ENCODE measurements at regions not wholly inside any gene's neighbourhood (a gene's known extent, or its start where the extent isn't known, plus 50 kb on each side); places are given as distances from the start of the nearest gene placed in this dataset.

DNA sequence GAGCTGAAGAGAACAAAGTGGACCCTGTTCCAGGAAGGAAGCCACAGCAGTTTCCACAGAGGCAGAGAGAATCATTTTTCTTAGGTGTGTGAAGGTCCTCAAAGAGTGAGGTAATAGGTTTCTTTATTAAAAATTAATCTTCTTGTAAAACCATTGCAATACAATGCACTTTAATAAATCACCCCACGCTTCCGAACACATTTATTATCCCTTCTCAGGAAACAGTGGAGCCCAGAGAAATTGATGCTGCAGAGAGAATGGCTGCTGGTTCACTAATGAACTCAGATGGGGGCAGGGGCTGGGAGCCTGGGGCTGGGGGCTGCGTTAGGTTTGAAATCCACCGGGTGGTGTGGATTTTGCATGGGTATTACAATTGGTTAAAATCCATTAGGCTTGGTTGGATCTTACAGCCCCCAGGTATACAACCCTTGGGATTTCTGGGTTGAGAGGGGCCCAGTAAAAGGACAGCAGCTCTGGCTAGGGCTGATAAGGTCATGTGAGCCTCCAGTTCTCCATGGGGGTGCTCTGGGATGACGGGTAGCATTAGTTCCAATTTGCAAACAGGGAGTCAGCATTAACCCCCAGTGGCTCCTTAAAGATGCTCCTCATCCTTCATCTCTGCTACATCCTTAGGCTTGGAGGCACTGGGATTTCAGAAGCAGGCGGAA, 718.1 kb upstream of the EEF2KMT start:
- no peak for DNase-seq (ENCODE audit: low spot score in 2 of 2, unreplicated experiment in 2 of 2)
- no peaks in the 10 kb centered on the region for H3K36me3 Mint-ChIP-seq
- H3K4me1 Mint-ChIP-seq, result no peaks in the 10 kb centered on the region
- no peak overlapping the region for H3K27ac Mint-ChIP-seq
- peaks cover 3% of the 10 kb centered on the region for H3K27me3 Mint-ChIP-seq (ENCODE audit: low read depth)
- TF ChIP-seq, protein P1, sequence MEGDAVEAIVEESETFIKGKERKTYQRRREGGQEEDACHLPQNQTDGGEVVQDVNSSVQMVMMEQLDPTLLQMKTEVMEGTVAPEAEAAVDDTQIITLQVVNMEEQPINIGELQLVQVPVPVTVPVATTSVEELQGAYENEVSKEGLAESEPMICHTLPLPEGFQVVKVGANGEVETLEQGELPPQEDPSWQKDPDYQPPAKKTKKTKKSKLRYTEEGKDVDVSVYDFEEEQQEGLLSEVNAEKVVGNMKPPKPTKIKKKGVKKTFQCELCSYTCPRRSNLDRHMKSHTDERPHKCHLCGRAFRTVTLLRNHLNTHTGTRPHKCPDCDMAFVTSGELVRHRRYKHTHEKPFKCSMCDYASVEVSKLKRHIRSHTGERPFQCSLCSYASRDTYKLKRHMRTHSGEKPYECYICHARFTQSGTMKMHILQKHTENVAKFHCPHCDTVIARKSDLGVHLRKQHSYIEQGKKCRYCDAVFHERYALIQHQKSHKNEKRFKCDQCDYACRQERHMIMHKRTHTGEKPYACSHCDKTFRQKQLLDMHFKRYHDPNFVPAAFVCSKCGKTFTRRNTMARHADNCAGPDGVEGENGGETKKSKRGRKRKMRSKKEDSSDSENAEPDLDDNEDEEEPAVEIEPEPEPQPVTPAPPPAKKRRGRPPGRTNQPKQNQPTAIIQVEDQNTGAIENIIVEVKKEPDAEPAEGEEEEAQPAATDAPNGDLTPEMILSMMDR (IDR thresholded peaks at IDR 0.05; ENCODE audit: unreplicated experiment), result no peak
- no peaks in the 10 kb centered on the region for H3K9me3 Mint-ChIP-seq
- H3K4me3 Mint-ChIP-seq, result no peak overlapping the region

DNA sequence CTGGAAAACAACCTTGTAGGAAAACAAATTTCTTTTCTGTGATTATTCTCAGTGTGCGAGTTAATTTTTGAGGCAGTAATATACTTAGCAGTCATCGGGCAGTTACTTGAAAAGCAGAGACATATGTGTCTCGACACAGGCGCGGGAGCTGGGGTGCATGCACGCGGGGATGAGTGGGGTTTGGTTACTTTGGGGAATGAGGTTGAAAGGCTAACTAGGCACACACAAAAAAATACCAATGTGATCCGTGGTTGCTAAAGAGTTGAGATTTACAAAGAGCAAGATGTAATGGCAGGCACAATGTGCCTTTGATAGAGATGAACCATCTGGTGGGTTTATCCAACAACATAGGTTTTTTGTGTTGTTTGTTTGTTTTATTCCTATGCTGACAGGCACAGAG, 703.8 kb upstream of the EEF2KMT start:
- no peaks in the 10 kb centered on the region for H3K4me1 Mint-ChIP-seq
- peaks cover 23% of the 10 kb centered on the region for H3K9me3 Mint-ChIP-seq
- no peaks in the 10 kb centered on the region for H3K36me3 Mint-ChIP-seq
- no peak for DNase-seq (ENCODE audit: low spot score in 2 of 2, unreplicated experiment in 2 of 2)
- TF ChIP-seq, protein P1 (IDR thresholded peaks at IDR 0.05; ENCODE audit: unreplicated experiment), result no peak
- no peaks in the 10 kb centered on the region for H3K27me3 Mint-ChIP-seq (ENCODE audit: low read depth)
- H3K27ac Mint-ChIP-seq, result no peak overlapping the region
- H3K4me3 Mint-ChIP-seq, result no peak overlapping the region

DNA sequence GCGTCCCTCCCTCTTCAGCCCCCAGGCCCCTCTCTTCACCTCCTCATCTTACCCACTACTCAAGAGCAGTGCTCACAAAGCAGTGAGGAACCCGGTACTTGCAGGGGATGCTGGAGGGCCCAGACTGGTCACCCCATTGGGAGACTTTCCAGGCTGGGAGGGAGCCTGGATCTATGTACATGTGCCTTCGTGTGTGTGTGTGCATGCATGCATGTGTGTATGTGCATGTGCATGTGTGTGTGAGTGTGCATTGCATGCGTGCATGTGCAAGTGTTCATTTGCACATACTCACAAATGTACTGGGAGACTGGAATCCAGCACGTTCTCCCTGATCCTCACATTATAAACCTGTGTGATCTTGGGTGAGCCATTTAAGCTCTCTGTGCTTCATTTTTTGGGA, 696.0 kb upstream of the EEF2KMT start:
- H3K27ac Mint-ChIP-seq, result no peak overlapping the region
- TF ChIP-seq, protein P1 (IDR thresholded peaks at IDR 0.05; ENCODE audit: unreplicated experiment), result no peak
- peaks cover 4% of the 10 kb centered on the region for H3K9me3 Mint-ChIP-seq
- no peak for DNase-seq (ENCODE audit: low spot score in 2 of 2, unreplicated experiment in 2 of 2)
- H3K4me1 Mint-ChIP-seq, result no peaks in the 10 kb centered on the region
- H3K4me3 Mint-ChIP-seq, result no peak overlapping the region
- peaks cover 5% of the 10 kb centered on the region for H3K27me3 Mint-ChIP-seq (ENCODE audit: low read depth)
- no peaks in the 10 kb centered on the region for H3K36me3 Mint-ChIP-seq

DNA sequence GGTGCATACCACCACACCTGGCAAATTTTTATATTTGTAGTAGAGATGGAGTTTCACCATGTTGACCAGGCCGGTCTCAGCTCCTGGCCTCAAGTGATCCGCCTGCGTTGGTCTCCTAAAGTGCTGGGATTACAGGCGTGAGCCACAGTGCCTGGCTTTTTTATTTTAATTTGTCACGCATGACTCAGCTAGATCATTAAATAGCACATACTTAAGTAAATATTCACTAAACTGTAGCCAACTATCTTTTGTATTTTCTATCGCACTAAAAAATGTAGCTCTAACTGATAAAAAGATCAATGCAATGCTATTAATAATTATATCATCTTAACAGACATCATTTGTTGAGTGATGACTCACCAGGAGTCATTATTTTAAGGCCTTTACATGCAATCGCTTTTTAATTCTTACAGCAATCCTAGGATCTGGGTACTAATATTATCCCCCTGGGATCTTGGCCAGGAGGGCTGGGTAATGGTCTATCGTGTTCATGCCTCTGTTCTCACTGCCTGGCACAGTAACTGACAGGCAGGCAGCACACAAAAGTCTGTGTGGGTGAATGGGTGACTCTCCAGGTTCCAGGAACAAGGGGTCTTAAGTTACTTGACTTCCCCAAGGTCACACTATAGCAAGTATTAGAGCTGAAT, 693.5 kb upstream of the EEF2KMT start:
- Mint-ChIP-seq H3K9me3 (peaks cover 2% of the 10 kb centered on the region), H3K27ac (no peak overlapping the region), H3K36me3 (no peaks in the 10 kb centered on the region), H3K4me1 (no peaks in the 10 kb centered on the region), H3K27me3 (ENCODE audit: low read depth) (peaks cover 5% of the 10 kb centered on the region), H3K4me3 (no peak overlapping the region)
- TF ChIP-seq, protein P1 (IDR thresholded peaks at IDR 0.05; ENCODE audit: unreplicated experiment), result no peak
- DNase-seq (ENCODE audit: low spot score in 2 of 2, unreplicated experiment in 2 of 2), result no peak

DNA sequence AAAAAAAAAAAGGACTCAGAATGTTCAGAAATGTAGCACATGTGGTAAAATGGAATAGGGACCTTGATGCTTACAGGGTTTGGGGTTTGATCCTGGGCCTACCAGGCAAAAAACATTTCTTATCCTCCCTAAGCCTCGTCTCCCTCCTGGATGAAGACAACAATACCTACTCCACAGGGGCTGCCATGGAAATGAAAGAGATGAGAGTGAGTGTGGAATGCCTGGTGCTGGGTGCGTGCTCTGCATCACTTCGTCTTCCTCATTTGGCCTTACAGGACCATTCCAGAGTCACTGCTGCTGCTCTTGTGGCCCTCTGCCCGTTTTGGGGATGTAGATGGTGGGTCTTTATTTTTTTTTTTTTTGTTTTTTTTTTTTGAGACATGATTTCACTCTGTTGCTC, 692.9 kb upstream of the EEF2KMT start:
- no peak overlapping the region for H3K4me3 Mint-ChIP-seq
- TF ChIP-seq, protein P1 (IDR thresholded peaks at IDR 0.05; ENCODE audit: unreplicated experiment), result no peak
- H3K9me3 Mint-ChIP-seq, result peaks cover 5% of the 10 kb centered on the region
- DNase-seq (ENCODE audit: low spot score in 2 of 2, unreplicated experiment in 2 of 2), result no peak
- H3K27ac Mint-ChIP-seq, result no peak overlapping the region
- no peaks in the 10 kb centered on the region for H3K4me1 Mint-ChIP-seq
- H3K36me3 Mint-ChIP-seq, result no peaks in the 10 kb centered on the region
- peaks cover 5% of the 10 kb centered on the region for H3K27me3 Mint-ChIP-seq (ENCODE audit: low read depth)
